ENCODE measurements at regions not wholly inside any gene's neighbourhood (a gene's known extent, or its start where the extent isn't known, plus 50 kb on each side); places are given as distances from the start of the nearest gene placed in this dataset.

DNA sequence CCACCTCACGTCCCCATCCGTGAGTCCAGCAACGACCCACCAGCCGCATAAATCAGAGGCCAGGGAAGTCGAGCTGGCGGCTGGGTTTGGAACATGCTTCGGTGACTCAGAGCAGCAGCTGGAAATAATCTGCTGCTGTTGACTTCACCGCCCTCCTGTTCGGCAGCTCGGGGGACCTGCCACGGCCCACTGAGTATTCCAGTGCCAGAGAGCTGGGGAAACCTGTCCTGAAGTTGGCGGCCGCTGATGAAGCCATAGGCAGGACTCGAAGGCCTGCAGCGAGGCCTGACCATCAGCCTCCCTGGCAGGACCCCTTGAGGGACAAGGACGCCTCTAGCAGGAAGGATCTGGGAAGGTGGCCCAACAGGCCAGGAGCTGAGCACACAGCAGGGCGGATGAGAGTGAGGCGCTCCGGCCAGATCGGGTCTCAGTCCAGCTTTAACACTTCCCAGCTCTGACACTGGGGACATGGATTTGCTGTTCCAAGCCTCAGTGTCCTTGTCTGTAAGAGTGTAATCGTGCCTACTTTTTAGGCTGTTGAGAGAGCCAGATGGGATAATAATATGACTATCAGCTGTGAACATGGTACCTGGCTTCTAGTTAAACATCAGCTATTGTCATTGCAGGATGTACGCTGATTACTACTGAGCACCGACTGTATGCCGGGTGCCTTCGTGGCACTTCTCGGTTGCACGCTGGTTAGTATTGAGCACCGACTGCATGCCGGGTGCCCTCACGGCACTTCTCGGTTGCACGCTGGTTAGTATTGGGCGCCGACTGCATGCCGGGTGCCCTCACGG is 50.4 kb upstream of the CIBAR2 start:
- DNase-seq = no peak

DNA sequence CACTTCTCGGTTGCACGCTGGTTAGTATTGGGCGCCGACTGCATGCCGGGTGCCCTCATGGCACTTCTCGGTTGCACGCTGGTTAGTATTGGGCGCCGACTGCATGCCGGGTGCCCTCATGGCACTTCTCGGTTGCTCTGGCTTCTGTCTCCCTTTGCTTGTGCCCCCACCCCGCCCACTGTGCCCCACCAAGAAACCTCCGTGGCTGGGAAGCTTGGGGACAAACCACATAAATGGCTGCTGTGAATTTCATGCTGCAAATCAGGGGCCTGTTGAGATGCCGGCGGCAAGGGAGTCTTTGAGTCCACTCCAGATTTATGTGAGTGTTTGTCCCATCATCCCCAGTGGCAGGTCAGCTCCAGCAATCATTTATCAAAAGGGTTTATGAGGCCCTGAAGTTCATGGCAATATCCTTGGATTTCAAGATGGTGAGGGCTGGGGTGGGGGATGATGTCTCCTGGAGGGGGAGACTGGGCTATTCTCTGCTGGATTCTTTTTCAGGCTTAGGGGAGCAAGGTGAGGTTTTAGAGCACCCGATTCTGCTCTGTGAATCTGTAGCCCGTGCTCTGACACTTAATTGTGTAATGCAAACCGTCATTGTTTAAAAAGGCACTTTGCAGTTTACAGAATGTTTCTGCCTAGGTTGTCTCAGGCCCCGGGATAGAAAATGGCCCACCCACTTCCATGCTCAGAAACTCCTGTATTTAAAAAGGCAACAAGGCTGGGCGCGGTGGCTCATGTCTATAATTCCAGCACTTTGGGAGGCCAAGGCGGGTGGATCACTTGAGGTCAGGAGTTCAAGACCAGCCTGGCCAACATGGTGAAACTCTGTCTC is 51.2 kb upstream of the CIBAR2 start:
- DNase-seq = no peak

DNA sequence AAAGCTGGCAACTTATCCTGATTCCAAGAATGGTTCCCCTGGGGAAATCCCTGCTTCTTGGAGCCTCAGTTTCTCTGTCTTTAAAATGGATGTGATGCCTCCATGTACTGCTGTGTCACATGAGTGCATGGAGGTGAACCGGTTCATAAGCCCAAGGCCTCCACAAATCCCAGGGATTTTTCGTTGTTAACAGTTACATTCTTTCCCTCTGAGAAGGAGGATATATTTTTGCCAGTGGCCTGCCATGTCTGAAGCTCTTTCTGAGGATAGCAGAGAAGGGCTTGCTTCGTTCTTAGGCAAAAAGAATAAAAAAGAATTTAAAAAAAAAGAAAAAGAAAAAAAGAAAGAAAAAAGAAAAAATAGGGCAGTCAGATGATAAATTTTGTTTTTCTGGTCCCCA is 52.2 kb upstream of the CIBAR2 start:
- no peak for DNase-seq

DNA sequence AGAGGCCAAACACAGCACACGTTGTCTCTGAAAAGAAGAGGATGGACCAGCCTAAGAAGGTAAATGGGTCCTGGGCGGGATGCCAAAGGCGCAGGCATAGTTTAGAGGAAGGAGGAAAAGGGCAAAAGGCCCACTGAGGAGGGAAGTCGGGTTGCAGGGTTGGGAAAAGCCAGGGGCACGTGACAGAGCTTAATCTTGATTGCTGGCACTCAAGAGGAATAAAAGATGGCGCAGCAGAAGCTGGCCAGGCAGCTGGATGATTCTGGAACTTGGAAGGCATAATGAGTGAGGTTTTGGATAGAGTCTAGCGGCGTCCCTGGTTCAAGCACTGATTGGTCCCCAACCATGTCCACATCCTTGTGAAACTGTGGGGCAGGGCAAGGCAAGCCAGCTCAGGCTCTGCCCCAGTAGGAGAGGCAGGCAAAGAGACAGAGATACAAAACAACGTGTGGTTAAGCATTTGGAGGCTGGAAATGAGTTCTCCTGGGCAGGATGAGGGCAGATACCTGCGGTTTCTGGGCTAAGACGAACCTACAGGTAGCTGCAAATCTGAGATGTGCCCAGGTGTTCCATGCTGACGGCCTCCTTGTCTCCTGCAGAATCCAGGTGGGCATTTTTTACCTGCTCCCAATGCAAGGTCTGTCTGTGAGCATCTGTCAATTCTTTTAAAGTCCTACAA is 52.7 kb upstream of the CIBAR2 start:
- DNase-seq = peak; percentile 3

DNA sequence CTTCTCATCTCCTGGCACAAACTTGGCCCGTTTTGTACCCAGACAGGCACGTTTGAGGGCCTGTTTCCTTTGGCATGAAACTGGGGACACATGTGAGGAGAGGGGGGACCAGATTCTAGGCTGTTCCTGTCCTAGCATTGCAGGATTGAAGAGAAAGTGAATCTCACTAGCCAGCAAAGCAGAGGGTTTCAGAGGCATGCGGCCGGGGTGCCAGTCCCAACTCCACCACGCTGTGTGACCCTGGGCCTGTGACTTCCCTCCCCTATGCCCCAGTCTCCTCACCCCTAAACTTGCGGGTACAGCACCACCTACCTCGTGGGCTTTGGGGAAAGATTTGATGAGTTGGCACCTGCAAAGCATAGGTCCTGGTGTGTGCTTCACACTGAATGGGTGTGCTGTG is 53.5 kb upstream of the CIBAR2 start:
- DNase-seq = no peak

DNA sequence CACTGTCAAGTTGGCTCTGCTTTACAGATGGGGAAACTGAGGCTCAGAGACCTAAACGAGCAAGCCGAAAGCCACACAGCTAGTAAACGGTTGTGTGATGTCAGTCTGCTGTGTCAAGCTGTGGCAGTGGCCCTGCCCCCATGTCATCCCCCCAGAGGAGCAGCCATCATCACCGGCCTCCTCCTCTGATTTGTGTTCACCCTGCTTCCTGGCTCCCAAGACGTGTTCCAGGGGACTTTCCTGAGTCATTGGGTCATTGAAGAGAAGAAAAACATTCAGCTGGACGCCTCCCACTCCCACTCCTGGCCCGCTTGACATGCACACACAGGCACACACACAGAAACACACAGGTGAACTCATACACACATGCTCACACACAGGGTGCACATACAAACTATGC is 54.0 kb upstream of the CIBAR2 start:
- DNase-seq = no peak

DNA sequence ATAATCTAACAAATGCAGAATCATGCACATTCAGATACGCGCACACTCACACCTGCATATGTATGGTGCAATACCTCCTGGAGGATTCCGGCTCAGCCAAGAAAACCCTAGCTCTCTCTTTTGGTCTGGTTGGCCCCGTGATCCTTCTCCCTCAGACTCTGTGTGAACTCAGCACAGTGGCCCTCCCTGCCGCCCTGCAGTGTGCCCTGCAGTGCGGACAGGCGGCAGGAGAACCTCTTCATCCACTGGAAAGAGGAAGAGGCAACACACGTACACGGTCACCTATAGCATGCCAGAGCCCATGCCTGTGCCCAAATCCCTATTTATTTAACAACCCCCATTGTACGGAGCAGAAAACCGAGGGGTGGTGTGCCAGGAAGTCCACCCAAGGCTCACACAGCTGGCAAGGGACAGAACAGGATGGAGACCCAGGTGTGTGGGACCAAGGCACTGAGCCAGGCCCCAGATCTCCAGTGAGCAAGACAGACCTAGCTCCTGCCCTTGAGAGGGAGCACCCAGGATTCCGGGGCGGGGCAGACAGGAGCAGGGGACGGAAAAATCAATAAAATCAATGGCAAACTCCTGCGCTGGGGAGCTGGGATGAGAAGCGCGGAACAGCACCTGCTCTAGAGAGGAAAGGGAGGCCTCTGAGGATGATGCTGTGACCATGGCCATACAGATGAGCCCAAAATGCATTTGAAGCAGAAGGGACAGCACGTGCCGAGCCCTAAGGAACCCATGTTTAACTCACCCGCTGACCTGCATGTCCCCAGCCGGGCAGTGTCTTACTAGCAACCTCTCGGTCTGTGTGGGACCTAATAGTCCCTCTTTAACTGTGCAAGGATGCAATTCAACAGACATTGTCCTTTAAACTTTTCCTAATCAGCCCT is 54.7 kb upstream of the CIBAR2 start:
- no peak for DNase-seq

DNA sequence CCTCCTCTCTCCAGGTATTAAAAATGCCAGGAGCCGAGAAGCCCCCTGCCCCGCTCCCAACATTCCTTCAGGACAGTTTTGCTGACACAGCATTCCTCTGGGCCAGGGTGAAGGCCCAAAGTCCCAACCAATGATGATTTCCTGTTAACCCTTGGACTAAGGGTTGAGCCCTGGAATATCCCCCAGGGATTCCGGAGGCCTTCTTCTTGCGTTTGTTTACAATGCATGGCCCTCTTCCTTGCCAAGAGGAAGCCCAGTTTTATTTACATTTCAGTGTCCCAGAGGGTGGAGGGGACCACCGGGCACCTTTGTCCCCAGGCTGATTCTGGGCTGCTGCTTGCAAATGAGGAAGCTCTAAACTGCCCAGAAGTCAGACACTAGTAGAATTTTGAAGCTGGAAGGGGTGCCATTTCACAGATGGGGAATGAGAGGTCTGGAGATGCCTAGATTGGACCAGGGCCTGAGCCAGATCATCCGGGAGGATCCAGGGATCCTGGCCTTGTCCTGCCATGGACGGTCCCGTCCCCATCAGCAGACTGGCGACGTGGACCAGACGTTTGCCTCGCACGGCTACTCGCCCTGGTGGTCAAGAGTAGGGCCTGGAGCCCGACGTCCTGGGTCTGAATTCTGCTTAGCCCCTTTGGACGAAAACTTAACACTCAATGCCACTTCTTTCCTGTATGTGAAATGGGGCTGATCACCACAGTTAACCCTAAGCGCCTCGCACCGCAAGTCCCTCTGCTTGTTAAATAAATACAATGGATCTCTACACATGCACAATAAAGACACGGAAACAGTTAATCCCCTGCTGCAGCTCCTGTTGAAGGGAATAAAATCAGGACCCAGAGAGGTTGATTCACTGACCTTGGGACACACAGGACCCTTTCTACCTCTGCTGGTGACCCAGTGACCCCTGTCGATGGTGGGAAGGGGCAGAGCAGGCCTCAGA is 55.6 kb upstream of the CIBAR2 start:
- no peak for DNase-seq

DNA sequence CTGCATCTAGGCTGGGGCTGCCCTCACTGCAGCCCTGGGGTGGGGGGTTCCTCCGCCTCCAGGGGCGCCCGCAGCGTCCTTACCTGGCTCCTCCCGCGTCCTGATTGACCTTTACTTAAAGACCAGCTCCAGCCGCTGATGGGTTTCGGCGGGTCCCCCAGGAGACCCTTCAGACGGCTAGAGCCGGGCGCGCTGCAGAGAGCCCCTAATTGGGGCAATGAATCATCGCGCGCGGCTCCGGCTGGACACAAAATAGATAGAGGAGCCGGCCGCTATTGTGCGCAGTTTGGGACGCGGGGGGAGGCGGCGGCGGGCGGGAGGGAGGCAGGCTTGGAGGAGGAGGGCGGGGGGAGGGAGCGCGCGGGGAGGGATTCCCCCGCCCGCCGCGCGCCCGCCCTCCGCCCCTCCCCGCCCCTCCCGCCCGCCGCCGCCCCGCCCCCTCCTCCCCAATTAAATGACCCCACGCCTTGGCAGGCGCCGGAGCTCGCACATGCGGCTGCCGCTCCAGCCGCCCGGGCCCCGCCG is 56.5 kb upstream of the CIBAR2 start:
- peak; percentile 26 for DNase-seq

DNA sequence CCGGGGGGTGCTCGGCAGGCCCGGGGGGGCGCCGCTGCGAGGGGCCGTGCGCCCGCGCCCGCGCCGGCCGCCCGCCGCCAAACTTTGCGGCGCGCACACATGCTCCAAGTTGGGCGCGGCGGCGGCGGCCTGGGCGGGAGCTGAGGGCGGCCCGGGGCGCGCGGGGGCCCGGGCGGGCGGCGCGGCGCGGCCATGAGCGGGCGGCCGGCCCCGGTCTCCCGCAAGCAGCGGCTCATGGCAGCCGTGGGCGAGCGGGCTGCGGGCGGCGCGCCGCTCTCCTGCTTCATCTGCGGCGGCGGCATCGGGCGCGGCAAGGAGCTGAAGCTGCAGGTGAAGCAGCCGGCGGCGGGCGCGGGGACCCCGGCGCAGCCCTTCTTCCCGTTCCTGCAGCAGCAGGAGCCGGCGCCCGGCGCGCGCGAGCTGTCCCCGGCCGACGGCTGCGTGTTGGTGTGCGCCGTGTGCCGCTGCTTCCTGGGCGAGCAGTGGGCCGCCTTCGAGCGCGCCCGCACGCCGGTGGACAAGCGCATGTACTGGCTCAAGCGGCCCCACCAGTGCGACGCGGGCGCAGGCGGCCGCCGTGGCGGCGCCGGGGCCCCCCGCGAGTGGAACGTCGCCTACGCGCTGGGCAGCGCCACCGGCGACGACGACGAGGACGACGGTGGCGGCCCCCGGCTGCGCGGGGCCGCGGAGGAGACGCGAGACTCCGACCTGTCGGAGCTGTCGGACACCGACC is 57.2 kb upstream of the CIBAR2 start:
- DNase-seq = no peak

DNA sequence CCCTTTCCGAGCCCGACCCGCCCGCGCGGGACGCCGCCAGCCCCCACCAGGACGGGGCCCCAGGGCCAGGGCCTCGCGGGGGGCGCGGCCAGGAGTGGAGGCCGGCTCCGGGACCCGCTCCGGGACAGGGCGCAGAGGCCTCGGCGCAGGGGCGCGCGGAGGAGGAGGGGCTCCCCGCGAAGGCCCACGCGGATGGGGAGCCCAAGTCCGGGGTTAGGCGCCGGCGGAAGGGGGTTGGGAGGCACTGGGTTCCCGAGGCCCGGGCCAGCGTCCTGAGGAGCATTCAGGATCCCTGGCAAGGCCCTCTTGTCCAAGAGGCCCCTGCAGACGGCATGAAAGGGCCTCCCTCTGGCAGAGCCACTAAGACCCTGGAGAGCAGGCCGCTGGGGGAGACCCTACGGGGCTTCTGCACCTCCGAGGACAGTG is 57.8 kb upstream of the CIBAR2 start:
- no peak for DNase-seq

DNA sequence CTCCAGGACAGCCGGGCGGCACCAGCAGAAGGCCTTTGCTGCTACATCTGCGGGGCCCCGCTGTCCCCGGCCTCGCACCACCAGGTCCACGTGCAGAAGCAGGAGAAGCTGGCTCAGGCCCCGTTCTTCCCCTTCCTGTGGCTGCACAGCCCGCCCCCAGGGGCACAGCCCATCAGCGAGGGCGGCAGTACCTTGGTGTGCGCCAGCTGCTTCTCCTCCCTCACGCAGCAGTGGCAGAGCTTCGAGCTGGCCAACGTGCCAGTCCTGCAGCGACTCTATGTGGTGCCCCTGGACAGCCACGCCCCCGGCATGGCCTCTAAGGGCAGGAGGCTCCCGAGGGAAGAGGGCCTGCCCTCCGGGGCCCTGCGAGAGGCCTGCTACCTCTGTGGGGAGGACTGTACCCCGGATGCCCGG is 58.3 kb upstream of the CIBAR2 start:
- DNase-seq = no peak

DNA sequence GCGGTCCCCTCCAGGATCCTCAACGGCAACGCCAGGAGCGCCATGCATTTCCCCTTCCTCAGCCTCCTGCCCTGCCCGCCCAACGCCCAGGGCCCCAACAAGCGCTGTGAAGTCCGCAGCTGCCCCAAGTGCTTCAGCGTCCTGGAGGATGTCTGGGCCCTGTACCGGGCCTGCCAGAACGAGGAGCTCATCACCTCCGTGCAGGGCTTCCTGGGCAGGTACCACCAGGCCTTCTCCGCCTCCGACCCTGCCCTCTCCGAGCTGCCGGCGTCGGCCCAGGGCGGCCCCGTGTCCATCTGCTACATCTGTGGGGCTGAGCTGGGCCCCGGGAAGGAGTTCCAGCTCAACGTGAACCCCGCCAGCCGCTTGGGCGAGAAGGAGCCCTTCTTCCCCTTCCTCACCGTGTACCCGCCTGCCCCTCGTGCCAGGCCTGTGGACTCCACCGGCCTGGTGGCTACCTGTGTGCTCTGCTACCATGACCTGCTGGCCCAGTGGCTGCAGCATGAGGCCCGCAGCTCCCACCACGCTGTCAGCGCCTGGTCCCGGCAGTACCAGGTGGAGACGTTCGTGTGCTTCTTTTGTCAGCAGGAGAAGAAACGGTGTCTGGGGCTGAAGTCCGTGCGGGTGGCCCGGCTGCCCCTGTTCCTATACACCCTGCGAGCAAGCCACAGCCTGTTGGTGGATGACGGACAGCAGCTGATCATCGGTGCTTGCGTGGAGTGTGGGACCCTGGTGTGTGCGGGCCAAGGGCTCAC is 58.9 kb upstream of the CIBAR2 start:
- DNase-seq = no peak

DNA sequence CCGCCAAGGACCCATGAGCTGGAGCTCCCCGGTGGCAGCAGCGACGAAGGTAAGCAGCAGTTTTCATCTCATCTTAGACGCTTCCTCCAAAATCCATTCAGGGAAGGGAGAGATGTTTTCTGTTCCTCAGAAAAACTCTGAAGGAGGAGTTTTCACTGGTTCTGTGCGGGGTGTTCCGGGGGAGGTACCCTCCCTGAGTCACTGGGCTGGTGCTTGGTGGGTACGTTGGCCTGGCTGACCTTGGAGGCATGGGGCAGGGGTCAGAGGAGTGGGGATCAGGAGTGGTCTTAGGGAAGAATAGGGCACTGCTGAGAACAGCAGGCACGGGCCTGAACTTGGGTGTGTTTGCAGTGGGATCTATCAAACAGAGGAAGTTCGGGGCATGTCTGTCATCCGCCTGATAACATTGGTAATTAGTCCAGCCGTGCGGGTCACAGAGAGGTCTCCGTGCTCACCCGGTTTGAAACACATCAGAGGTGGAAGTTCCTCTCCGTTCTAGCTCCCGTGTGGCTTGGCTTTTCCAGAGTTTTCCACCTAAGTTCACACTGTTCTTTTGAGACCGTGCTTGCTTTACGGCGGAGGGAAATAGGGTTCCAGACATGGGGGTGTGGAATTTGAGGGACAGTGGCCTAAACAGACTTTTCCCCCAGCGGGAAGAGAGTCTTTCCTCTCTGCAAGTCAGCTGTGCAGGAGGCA is 59.6 kb upstream of the CIBAR2 start:
- DNase-seq = peak; percentile 81

DNA sequence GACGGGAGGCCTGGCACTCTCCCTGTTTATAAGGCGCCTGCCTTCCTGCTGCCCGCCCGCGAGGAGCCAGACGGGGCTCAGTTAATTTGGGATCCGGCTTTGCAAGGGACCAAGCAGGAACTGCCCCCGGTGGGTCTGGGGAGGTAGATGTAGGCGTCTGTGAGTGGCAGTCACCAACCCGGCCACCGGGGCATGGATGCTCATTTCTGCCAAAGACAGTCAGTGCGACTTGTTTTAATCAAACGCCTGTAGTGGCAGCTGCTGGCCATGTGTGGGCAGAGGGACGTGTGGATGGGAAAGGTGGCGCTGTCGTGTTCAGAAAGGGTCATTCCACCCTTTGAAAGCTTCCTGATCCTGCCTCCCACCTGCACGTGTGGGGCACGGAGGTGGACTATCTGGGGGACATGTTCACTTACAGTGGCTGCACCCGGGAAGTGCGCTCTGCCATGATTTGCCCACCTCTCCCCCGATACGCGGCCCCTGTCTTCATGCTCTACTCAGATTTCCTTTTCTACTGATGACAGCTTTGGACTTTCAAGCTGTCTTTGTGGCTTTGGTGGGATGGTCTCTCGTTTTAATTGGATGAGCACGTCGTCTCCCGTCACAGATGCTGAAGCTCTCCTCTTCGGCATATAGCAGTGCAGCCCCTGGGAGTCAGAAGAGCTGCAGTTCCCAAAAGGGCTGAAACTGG is 60.3 kb upstream of the CIBAR2 start:
- peak; percentile 72 for DNase-seq

DNA sequence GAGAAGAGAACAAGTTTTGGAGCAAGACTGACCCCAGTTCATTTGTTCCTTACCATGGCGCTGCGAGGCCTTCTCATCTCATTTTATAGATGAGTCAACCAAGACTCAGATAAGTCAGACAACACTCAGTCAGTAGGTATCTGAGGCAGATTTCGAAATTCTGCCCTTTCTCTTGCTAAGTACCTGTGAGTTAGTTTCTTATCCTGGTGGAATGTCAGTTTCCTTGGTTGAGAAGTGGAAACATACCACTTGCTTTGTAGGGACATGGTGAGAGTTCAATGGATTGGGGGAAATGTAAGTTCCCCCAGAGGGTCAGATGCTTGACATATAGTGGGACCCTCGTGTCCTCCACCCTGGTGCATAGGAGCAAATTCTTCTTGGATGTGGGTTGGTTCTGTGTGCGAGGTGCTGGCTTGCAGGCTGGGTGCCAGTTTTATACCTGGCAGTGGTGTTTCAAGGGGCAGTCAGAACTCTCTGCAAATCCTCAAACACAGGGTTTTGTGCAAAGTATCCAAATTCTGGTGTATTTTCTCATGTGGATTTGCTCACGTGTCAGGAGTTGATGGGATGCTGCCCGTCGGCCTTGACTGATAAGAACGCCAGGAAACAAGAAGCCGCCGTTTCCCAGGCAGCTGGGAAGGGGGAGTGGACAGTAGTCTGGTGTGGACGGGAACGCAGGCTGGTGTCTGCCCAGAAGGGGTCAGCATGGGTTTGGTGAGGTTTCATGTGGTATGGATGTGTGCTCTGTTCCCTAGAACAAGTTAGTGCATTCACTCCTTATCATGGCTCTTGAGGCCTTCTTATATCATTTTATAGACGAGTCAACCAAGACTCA is 61.1 kb upstream of the CIBAR2 start:
- peak; percentile 5 for DNase-seq

DNA sequence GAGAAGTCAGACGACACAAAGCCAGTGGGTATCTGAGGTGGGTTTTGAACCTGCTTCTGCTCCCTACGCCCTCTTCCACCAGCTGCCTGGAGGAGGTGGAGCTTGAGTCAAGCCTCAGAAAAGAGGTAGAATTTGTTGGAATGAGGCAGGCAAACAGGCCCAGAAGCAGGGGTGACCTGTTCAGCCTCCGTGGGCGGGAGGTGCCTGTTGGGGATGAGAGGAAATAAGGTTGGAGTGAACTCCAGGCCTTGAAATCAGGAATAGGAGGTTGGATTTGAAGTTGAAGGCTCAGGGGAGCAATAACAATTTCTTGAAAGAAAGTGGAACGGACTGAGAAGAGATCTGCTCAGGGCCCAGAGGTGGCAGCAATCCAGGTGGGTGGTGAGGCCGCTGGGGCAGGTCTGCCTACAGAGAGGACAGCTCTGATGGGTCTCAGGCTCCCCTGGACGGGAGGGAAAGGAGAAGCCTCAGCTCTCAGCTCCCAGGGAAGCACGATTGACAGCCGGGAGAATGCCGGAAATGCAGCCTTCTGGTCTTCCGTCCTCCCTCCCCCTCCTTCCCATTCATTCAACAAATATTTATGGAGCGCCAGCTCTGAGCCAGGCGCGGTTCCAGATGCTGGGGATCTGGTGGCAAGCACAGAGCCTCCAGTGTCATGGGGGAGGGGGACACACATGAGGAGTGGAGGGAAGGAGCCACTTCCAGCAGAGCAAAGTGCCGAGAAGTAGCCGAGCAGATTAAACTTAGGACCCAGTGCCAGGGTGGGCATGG is 61.9 kb upstream of the CIBAR2 start:
- DNase-seq = no peak
